ENCODE measurements at regions not wholly inside any gene's neighbourhood (a gene's known extent, or its start where the extent isn't known, plus 50 kb on each side); places are given as distances from the start of the nearest gene placed in this dataset.

- DNase-seq (no peak), ATAC-seq (no peak)
- no peaks in the 10 kb centered on the region for H3K36me3 ChIP-seq
- peaks cover 0 to 6% (median 0%) of the 10 kb centered on the region in 12 donors for H3K9me3 ChIP-seq
- TF ChIP-seq CTCF (IDR thresholded peaks at IDR 0.05), result no peak
- TF ChIP-seq POLR2A (IDR thresholded peaks at IDR 0.05), result no peak
- no peak overlapping the region for H3K4me3 ChIP-seq
- WGBS, 4 donors, result 19 to 39% (median 30%) methylated on average over 1 of the region's 1 CpG
- no peaks in the 10 kb centered on the region for H3K4me1 ChIP-seq
- H3K27ac ChIP-seq, result no peak overlapping the region
- intact Hi-C loops (cut with DNase I), result loop anchor here in 1 of 10 donors (10.0 kb wide), 1 partner anchor 55 kb away; no protein-coding TSS in a partner anchor
- H3K27me3 ChIP-seq, result no peaks in the 10 kb centered on the region
Measured at GRCh38 chr16:64659866-64660265, 462.0 kb downstream of the CDH11 start.

- H3K36me3 ChIP-seq, result no peaks in the 10 kb centered on the region
- no peak for TF ChIP-seq POLR2A (IDR thresholded peaks at IDR 0.05)
- no peak for TF ChIP-seq CTCF (IDR thresholded peaks at IDR 0.05)
- DNase-seq (no peak), ATAC-seq (peak in 1 of 4 donors; percentile 28)
- H3K9me3 ChIP-seq, result peaks cover 0 to 6% (median 0%) of the 10 kb centered on the region in 12 donors
- H3K27me3 ChIP-seq, result no peaks in the 10 kb centered on the region
- intact Hi-C loops (cut with DNase I), result loop anchor here in 1 of 10 donors (10.0 kb wide), 1 partner anchor 57 kb away; no protein-coding TSS in a partner anchor
- no peaks in the 10 kb centered on the region for H3K4me1 ChIP-seq
- H3K4me3 ChIP-seq, result no peak overlapping the region
- WGBS, 4 donors, result 86 to 87% (median 87%) methylated on average over 3 of the region's 3 CpGs
- no peak overlapping the region for H3K27ac ChIP-seq
Measured at GRCh38 chr16:64657316-64658011, 464.4 kb downstream of the CDH11 start.

GRCh38 chr16:64656471-64656870 is 465.4 kb downstream of the CDH11 start:
- DNase-seq, result no peak
- WGBS, 4 donors, result 59 to 67% (median 61%) methylated on average over 4 of the region's 4 CpGs
- no peaks in the 10 kb centered on the region for H3K4me1 ChIP-seq
- no peak overlapping the region for H3K27ac ChIP-seq
- H3K9me3 ChIP-seq, result peaks cover 0 to 6% (median 0%) of the 10 kb centered on the region in 12 donors
- TF ChIP-seq POLR2A (IDR thresholded peaks at IDR 0.05), result no peak
- TF ChIP-seq CTCF (IDR thresholded peaks at IDR 0.05), result no peak
- ATAC-seq, result no peak
- H3K27me3 ChIP-seq, result no peaks in the 10 kb centered on the region
- H3K36me3 ChIP-seq, result no peaks in the 10 kb centered on the region
- no peak overlapping the region for H3K4me3 ChIP-seq
- intact Hi-C loops (cut with DNase I), result loop anchor here in 1 of 10 donors (10.0 kb wide), 1 partner anchor 58 kb away; no protein-coding TSS in a partner anchor

GRCh38 chr16:64654178-64654577 is 467.7 kb downstream of the CDH11 start:
- intact Hi-C loops (cut with DNase I), result loop anchor here in 1 of 10 donors (10.0 kb wide), 1 partner anchor 61 kb away; no protein-coding TSS in a partner anchor
- Histone ChIP-seq H3K9me3 (no peaks in the 10 kb centered on the region), H3K4me3 (no peak overlapping the region), H3K4me1 (no peaks in the 10 kb centered on the region), H3K27me3 (no peaks in the 10 kb centered on the region), H3K36me3 (no peaks in the 10 kb centered on the region), H3K27ac (no peak overlapping the region)
- DNase-seq (no peak), ATAC-seq (no peak)
- TF ChIP-seq CTCF (IDR thresholded peaks at IDR 0.05) (no peak), POLR2A (IDR thresholded peaks at IDR 0.05) (no peak)
